ENCODE measurements at regions not wholly inside any gene's neighbourhood (a gene's known extent, or its start where the extent isn't known, plus 50 kb on each side); places are given as distances from the start of the nearest gene placed in this dataset.

GRCh38 chr10:94235461-94235860 is 127.3 kb downstream of the NOC3L start:
- Histone ChIP-seq H3K36me3 (ENCODE audit: control insufficient read depth, insufficient read depth, low read length) (no peaks in the 10 kb centered on the region), H3K4me3 (ENCODE audit: low read depth, low read length) (no peak overlapping the region), H3K27me3 (ENCODE audit: control insufficient read depth, insufficient read depth, low read length) (no peaks in the 10 kb centered on the region)
- DNase-seq (ENCODE audit: low read depth): no peak
- TF ChIP-seq CTCF (IDR thresholded peaks at IDR 0.05; ENCODE audit: insufficient read depth, low read length, poor library complexity, severe bottlenecking): no peak

DNA sequence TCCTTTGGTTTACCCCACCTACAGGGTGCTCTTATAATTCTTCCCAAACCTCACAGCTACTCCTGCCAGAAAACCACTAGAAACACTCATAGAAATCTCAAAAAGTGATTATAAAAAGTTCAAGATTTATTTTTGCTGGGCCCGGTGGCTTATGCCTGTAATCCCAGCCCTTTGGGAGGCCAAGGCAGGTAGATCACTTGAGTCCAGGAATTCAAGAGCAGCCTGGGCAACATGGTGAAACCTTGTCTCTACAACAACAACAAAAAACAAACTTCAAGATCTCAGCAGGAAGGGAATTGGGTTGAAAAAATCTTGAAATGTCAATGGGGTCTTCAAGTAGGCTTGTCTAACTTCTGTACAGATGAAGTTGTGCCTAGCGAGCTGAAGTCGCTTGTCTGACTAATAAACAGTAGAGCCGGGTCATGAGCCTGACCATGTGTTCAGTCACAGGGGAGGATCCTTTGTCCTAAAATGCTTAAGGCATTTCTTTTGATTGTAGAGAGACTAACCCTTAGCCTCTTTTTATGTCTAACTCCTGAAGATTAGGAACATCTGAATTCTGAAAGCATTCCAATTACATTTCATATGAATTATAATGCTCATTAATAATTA is 124.6 kb downstream of the NOC3L start:
- DNase-seq (ENCODE audit: low read depth): no peak
- Histone ChIP-seq H3K36me3 (ENCODE audit: control insufficient read depth, insufficient read depth, low read length) (no peaks in the 10 kb centered on the region), H3K4me3 (ENCODE audit: low read depth, low read length) (no peak overlapping the region), H3K27me3 (ENCODE audit: control insufficient read depth, insufficient read depth, low read length) (no peaks in the 10 kb centered on the region)
- no peak for TF ChIP-seq CTCF (IDR thresholded peaks at IDR 0.05; ENCODE audit: insufficient read depth, low read length, poor library complexity, severe bottlenecking)

GRCh38 chr10:94239696-94240095 is 123.0 kb downstream of the NOC3L start:
- no peak for TF ChIP-seq CTCF (IDR thresholded peaks at IDR 0.05; ENCODE audit: insufficient read depth, low read length, poor library complexity, severe bottlenecking)
- no peak for DNase-seq (ENCODE audit: low read depth)

GRCh38 chr10:94240491-94240890 is 122.2 kb downstream of the NOC3L start:
- Histone ChIP-seq H3K36me3 (ENCODE audit: control insufficient read depth, insufficient read depth, low read length) (no peaks in the 10 kb centered on the region), H3K27me3 (ENCODE audit: control insufficient read depth, insufficient read depth, low read length) (no peaks in the 10 kb centered on the region), H3K4me3 (ENCODE audit: low read depth, low read length) (no peak overlapping the region)
- DNase-seq (ENCODE audit: low read depth): no peak
- TF ChIP-seq CTCF (IDR thresholded peaks at IDR 0.05; ENCODE audit: insufficient read depth, low read length, poor library complexity, severe bottlenecking): no peak

More at GRCh38 chr10:94239696-94240095, 123.0 kb downstream of the NOC3L start:
- H3K4me3 ChIP-seq (ENCODE audit: low read depth, low read length): no peak overlapping the region
- H3K27me3 ChIP-seq (ENCODE audit: control insufficient read depth, insufficient read depth, low read length): no peaks in the 10 kb centered on the region
- H3K36me3 ChIP-seq (ENCODE audit: control insufficient read depth, insufficient read depth, low read length): no peaks in the 10 kb centered on the region

DNA sequence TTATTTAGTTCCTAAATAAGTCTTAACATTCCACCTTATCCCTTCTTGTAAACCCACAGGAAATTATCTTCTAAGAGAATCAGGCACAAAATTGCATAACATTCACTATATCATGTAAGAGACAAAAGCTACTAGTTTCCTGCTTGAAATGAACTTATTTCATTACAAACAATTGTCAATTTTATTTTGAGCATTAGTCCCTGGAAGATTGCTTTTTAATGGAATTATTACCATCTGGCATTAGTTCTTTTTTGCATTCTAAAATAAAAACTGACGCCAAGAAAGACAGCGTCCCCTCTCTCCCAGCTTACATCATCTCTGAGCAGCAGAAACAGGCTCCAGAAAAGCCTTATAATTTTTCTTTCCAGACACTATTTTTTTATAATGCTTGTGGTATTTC is 121.8 kb downstream of the NOC3L start:
- TF ChIP-seq CTCF (IDR thresholded peaks at IDR 0.05; ENCODE audit: insufficient read depth, low read length, poor library complexity, severe bottlenecking): no peak
- DNase-seq (ENCODE audit: low read depth): no peak
- no peaks in the 10 kb centered on the region for H3K27me3 ChIP-seq (ENCODE audit: control insufficient read depth, insufficient read depth, low read length)
- no peak overlapping the region for H3K4me3 ChIP-seq (ENCODE audit: low read depth, low read length)
- H3K36me3 ChIP-seq (ENCODE audit: control insufficient read depth, insufficient read depth, low read length): no peaks in the 10 kb centered on the region

GRCh38 chr10:94251098-94251497 is 111.6 kb downstream of the NOC3L start:
- Histone ChIP-seq H3K4me3 (ENCODE audit: low read depth, low read length) (no peak overlapping the region), H3K36me3 (ENCODE audit: control insufficient read depth, insufficient read depth, low read length) (no peaks in the 10 kb centered on the region), H3K27me3 (ENCODE audit: control insufficient read depth, insufficient read depth, low read length) (no peaks in the 10 kb centered on the region)
- TF ChIP-seq CTCF (IDR thresholded peaks at IDR 0.05; ENCODE audit: insufficient read depth, low read length, poor library complexity, severe bottlenecking): no peak
- DNase-seq (ENCODE audit: low read depth): no peak
